Neural progenitor cell (in vitro differentiated cells): ENCODE measurements at regions not wholly inside any gene's neighbourhood (a gene's known extent, or its start where the extent isn't known, plus 50 kb on each side); places are given as distances from the start of the nearest gene placed in this dataset.

Source experiments
- CTCF ChIP-seq: fragments of 200-600 bp; sonication (generic); IDR thresholded peaks from 2 replicates; pipeline ENCODE4 v1.5.1; 2017; ENCODE audit warnings: antibody characterized with exemption, mild to moderate bottlenecking
- EZH2 ChIP-seq: fragments of 200-600 bp; sonication (generic); IDR thresholded peaks from 2 replicates; pipeline ENCODE4 v1.6.1; 2017; ENCODE audit warnings: antibody characterized with exemption, mild to moderate bottlenecking, moderate library complexity

GRCh38 chr9:129275626-129276247, 97.7 kb upstream of the IER5L start:
- TF ChIP-seq CTCF (no peak), EZH2 (no peak)
